Activated CD4-positive, alpha-beta memory T cell treated with anti-CD3 and anti-CD28 coated beads for 36 hours (primary cell): ENCODE measurements at regions not wholly inside any gene's neighbourhood (a gene's known extent, or its start where the extent isn't known, plus 50 kb on each side); places are given as distances from the start of the nearest gene placed in this dataset.
"Not testable (repeated sequence)": the region's sequence is repeated elsewhere in the genome, so short reads cannot be mapped to it uniquely, and the experiment has no call there.

Source experiments
- CTCF ChIA-PET: fragments of 350-600 bp; sonication (Branson Sonifier 250); formaldehyde crosslinking; loops from one replicate; lab custom pipeline; 2021; ENCODE audit warnings: antibody characterized with exemption, inconsistent platforms; lab: Charles Lee
- POLR2A ChIA-PET: fragments of 350-600 bp; sonication (Branson Sonifier 250); formaldehyde crosslinking; loops from one replicate; lab custom pipeline; 2021; ENCODE audit warnings: antibody characterized with exemption; lab: Charles Lee
- DNase-seq: peaks from one replicate; pipeline ENCODE4 v3.0.0-alpha.2; 2020
- H3K27ac Mint-ChIP-seq: one replicate; pipeline ENCODE4 v1.8.0; 2021; ENCODE audit warnings: mixed read lengths
- H3K27me3 Mint-ChIP-seq: one replicate; pipeline ENCODE4 v1.8.0; 2021; ENCODE audit warnings: mixed read lengths
- H3K36me3 Mint-ChIP-seq: one replicate; pipeline ENCODE4 v1.8.0; 2021; ENCODE audit warnings: mixed read lengths
- H3K4me1 Mint-ChIP-seq: one replicate; pipeline ENCODE4 v1.8.0; 2021; ENCODE audit warnings: low read depth, mixed read lengths
- H3K4me3 Mint-ChIP-seq: one replicate; pipeline ENCODE4 v1.8.0; 2021; ENCODE audit warnings: mild to moderate bottlenecking, mixed read lengths
- H3K9me3 Mint-ChIP-seq: one replicate; pipeline ENCODE4 v1.8.0; 2021; ENCODE audit warnings: mixed read lengths
- intact Hi-C: fragments of 100-400 bp; cut with micrococcal nuclease; formaldehyde crosslinking; loops from one replicate; pipeline ENCODE4 v1.15.1; 2023

DNA sequence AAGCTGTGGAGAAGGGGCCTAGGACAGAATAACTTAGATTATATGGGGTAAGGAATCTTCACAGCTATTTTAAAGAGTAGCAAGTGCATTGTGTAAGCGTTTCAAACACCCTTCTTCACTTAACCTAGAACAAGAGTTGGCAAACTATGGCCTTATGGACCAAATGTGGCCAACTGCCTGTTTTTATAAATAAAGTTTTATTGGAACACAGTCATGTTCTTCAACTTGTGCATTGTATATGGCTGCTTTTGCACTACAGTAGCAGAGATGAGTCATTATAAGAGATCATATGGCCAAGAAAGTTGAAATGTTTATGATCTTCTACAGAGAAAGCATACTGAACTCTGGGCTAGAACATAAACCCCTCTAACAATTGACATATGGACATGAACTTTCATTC lies 187.8 kb downstream of the ETV1 start:
- ChIA-PET POLR2A (no interaction called here), CTCF (no interaction called here)
- Mint-ChIP-seq H3K4me3 (no peak overlapping the region), H3K27ac (no peak overlapping the region), H3K4me1 (peaks cover 2% of the 10 kb centered on the region), H3K27me3 (no peaks in the 10 kb centered on the region), H3K9me3 (peaks cover 4% of the 10 kb centered on the region), H3K36me3 (peaks cover 2% of the 10 kb centered on the region)
- no peak for DNase-seq
- intact Hi-C loops, result loop anchor here (2.0 kb wide), 1 partner anchor 23 kb away; no protein-coding TSS in a partner anchor

DNA sequence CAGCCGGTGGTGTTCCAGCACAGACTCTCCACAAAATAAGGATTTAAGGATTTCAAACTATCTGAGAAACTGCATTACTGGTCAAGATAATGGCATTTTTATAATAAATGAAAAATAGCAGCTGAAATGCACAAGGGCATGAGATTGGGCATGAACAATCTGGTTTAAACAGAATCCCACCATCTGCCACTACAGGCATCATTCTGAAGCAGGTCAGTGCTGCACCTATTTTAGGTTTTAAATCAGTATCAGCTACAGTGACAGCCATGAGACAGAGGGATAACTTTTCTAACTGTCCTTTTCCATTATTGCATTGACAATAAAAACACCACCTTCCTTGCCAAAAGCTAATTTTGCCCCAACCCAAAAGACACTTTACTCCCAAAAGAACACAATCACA lies 186.8 kb downstream of the ETV1 start:
- Mint-ChIP-seq H3K4me3 (no peak overlapping the region), H3K27ac (no peak overlapping the region), H3K4me1 (peaks cover 2% of the 10 kb centered on the region), H3K27me3 (no peaks in the 10 kb centered on the region), H3K36me3 (peaks cover 2% of the 10 kb centered on the region), H3K9me3 (peaks cover 4% of the 10 kb centered on the region)
- intact Hi-C loops, result no loop called here
- ChIA-PET POLR2A (no interaction called here), CTCF (no interaction called here)
- no peak for DNase-seq

DNA sequence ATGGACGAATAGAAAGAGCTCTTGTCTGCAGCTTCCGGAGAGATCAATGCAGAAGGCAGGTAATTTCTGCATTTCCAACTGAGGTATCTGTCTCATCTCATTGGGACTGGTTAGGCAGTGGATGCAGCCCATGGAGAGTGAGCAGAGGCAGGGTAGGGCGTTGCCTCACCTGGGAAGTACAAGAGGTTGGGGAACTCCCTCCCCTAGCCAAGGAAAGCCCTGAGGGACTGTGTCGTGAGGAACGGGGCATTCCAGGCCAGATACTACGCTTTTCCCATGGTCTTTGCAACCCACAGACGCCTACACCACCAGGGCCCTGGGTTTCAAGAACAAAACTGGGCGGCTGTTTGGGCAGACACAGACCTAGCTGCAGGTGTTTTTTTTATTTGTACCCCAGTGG lies 186.3 kb downstream of the ETV1 start:
- peaks cover 2% of the 10 kb centered on the region for H3K36me3 Mint-ChIP-seq

DNA sequence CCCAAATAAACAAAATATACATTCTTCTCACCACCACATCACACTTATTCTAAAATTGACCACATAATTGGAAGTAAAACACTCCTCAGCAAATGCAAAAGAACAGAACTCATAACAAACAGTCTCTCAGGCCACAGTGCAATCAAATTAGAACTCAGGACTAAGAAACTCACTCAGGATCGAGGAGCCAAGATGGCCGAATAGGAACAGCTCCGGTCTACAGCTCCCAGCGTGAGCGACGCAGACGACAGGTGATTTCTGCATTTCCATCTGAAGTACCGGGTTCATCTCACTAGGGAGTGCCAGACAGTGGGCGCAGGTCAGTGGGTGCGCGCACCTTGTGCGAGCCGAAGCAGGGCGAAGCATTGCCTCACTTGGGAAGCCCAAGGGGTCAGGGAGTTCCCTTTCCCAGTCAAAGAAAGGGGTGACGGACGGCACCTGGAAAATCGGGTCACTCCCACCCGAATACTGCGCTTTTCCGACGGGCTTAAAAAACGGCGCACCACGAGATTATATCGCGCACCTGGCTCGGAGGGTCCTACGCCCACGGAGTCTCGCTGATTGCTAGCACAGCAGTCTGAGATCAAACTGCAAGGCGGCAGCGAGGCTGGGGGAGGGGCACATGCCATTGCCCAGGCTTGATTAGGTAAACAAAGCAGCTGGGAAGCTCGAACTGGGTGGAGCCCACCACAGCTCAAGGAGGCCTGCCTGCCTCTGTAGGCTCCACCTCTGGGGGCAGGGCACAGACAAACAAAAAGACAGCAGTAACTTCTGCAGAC lies 183.2 kb downstream of the ETV1 start:
- H3K27me3 Mint-ChIP-seq, H3K4me3 Mint-ChIP-seq, H3K4me1 Mint-ChIP-seq, intact Hi-C loops, CTCF ChIA-PET, H3K27ac Mint-ChIP-seq, POLR2A ChIA-PET, H3K36me3 Mint-ChIP-seq, DNase-seq, H3K9me3 Mint-ChIP-seq: not testable (repeated sequence)

More for the DNA sequence above, 186.3 kb downstream of the ETV1 start:
- ChIA-PET CTCF (no interaction called here), POLR2A (no interaction called here)
- Mint-ChIP-seq H3K4me3 (no peak overlapping the region), H3K4me1 (peaks cover 2% of the 10 kb centered on the region), H3K9me3 (peaks cover 4% of the 10 kb centered on the region), H3K27me3 (no peaks in the 10 kb centered on the region), H3K27ac (no peak overlapping the region)
- intact Hi-C loops, result no loop called here
- DNase-seq, result no peak

DNA sequence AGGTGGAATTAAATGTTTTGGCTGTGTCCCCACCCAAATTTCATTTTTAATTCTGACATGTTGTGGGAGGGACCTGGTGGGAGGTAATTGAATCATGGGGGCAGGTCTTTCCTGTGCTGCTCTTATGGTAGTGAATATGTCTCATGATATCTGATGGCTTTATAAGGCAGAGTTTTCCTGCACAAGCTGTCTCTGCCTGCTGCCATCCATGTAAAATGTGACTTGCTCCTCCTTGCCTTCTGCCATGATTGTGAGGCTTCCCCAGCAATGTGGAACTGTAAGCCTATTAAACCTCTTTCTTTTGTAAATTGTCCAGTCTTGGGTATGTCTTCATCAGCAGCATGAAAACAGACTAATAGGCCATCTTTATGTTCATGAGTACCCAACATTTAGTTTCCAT lies 172.2 kb downstream of the ETV1 start:
- intact Hi-C loops, DNase-seq, H3K36me3 Mint-ChIP-seq, CTCF ChIA-PET, H3K27ac Mint-ChIP-seq, H3K4me3 Mint-ChIP-seq, POLR2A ChIA-PET, H3K27me3 Mint-ChIP-seq, H3K4me1 Mint-ChIP-seq: not testable (repeated sequence)
- peaks cover 24% of the 10 kb centered on the region for H3K9me3 Mint-ChIP-seq

DNA sequence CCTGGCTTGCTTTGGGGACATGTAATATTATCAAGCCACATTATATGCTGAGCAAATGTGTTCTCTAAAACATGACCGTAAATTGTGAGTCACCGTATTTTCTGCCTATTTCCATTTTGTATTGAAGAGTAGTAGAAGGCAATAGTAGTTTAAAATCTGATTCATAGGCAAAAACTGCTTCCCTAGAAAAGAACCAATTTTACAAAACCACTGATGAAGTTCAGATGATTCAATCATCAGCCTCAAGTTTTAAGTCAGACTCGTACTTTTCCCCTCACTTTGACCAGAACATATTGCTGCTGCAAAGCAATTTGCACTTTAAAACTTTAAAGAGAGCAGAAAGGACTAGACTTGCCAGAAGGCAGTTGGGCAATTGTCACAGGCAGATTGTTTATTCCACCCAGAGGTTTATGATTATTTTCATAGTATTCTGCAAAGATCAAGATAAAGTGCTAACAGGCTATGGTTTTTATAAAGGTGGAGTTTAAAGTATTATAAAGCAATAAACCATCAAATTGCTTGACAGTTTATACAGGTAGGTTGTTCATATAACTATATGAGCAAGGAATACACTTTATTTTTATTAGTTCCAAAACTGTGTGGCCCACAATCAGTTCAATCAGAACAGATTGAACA lies 168.2 kb downstream of the ETV1 start:
- Mint-ChIP-seq H3K36me3 (no peaks in the 10 kb centered on the region), H3K27me3 (no peaks in the 10 kb centered on the region), H3K4me3 (no peak overlapping the region), H3K9me3 (peaks cover 11% of the 10 kb centered on the region), H3K4me1 (no peaks in the 10 kb centered on the region), H3K27ac (no peak overlapping the region)
- ChIA-PET CTCF (no interaction called here), POLR2A (no interaction called here)
- DNase-seq, result no peak
- intact Hi-C loops, result no loop called here

DNA sequence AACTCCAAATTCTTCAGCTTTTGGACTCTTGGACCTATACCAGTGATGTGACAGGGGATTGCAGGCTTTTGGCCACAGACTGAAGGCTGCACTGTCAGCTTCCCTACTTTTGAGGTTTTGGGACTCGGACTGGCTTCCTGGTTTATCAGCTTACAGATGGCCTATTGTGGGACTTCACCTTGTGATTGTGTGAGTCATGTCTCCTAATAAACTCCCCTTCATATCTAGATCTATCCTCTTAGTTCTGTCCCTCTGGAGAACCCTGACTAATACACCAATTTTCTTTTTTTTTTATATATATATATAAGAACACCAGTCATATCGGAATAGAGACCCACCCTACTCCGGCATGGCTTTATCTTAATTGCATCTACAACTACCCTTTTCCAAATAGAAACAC lies 166.8 kb downstream of the ETV1 start:
- Mint-ChIP-seq H3K27ac (no peak overlapping the region), H3K4me3 (no peak overlapping the region), H3K9me3 (peaks cover 2% of the 10 kb centered on the region), H3K4me1 (no peaks in the 10 kb centered on the region), H3K27me3 (no peaks in the 10 kb centered on the region), H3K36me3 (no peaks in the 10 kb centered on the region)
- DNase-seq, result no peak
- intact Hi-C loops, result no loop called here
- ChIA-PET POLR2A (no interaction called here), CTCF (no interaction called here)

DNA sequence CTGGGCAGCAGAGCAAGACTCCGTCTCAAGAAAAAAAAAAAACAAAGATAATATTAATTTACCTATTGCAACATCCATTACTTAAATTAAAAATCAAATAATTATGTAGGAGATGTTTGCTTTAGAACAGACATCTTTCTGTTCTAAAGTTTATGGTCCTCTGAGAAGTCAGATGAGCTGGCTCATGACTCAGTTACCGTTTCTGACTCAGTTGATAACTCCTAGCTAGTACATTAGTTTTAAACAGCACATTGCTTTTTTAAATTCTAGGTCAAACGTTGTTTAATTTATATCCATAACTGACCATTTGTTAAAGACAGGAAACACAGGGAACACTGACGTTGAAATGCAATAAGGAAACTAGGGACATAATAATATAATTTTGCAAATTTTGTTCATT lies 162.7 kb downstream of the ETV1 start:
- no peaks in the 10 kb centered on the region for H3K36me3 Mint-ChIP-seq
- intact Hi-C loops, result no loop called here
- POLR2A ChIA-PET, result no interaction called here
- no peak overlapping the region for H3K27ac Mint-ChIP-seq
- H3K4me3 Mint-ChIP-seq, result no peak overlapping the region
- H3K4me1 Mint-ChIP-seq, result peaks cover 5% of the 10 kb centered on the region
- no peaks in the 10 kb centered on the region for H3K9me3 Mint-ChIP-seq
- no peak for DNase-seq
- H3K27me3 Mint-ChIP-seq, result no peaks in the 10 kb centered on the region
- CTCF ChIA-PET, result no interaction called here

DNA sequence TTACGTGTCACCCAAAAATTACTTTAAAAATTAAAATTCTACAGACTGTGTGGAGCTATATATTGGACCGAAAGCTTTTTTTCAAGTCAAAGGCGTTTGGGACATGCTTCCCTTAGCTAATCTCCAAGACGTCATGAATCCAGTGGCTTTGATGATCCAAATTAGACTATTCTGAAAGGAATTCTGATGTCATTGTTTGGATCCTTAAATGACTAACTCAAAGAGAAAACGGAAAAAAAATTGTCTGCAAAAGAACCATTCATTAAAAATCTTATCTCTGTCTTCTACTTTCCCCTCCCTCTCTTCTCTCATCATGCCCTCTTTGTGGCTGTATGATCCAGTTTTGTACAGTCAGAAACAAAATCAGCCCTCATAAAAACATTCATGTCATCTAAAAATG lies 161.8 kb downstream of the ETV1 start:
- POLR2A ChIA-PET, result no interaction called here

DNA sequence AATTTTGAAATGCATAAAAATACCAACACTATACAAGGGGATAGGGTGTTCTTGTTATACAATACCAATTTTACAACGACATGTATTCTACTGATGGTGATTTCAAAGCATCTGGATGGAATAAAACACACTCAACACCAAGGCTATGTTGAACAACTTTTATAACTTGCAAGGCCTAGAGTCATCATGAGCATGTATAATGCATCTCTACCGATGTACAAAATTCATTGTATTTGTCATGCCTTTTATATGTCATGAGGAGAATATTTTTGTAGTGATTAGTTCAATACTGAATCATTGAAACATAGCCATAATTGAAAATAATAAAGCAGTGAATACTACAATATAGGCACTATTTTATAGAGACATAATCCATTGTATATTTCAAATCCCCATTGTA lies 160.2 kb downstream of the ETV1 start:
- Mint-ChIP-seq H3K27ac (no peak overlapping the region), H3K4me1 (peaks cover 5% of the 10 kb centered on the region), H3K9me3 (no peaks in the 10 kb centered on the region), H3K27me3 (no peaks in the 10 kb centered on the region), H3K36me3 (no peaks in the 10 kb centered on the region), H3K4me3 (no peak overlapping the region)
- ChIA-PET POLR2A (no interaction called here), CTCF (no interaction called here)
- intact Hi-C loops, result no loop called here
- DNase-seq, result no peak

More for the DNA sequence above, 161.8 kb downstream of the ETV1 start:
- H3K27me3 Mint-ChIP-seq, result no peaks in the 10 kb centered on the region
- no peaks in the 10 kb centered on the region for H3K36me3 Mint-ChIP-seq
- no peak overlapping the region for H3K27ac Mint-ChIP-seq
- CTCF ChIA-PET, result no interaction called here
- no peak for DNase-seq
- H3K9me3 Mint-ChIP-seq, result no peaks in the 10 kb centered on the region
- intact Hi-C loops, result no loop called here
- H3K4me1 Mint-ChIP-seq, result peaks cover 5% of the 10 kb centered on the region
- no peak overlapping the region for H3K4me3 Mint-ChIP-seq

DNA sequence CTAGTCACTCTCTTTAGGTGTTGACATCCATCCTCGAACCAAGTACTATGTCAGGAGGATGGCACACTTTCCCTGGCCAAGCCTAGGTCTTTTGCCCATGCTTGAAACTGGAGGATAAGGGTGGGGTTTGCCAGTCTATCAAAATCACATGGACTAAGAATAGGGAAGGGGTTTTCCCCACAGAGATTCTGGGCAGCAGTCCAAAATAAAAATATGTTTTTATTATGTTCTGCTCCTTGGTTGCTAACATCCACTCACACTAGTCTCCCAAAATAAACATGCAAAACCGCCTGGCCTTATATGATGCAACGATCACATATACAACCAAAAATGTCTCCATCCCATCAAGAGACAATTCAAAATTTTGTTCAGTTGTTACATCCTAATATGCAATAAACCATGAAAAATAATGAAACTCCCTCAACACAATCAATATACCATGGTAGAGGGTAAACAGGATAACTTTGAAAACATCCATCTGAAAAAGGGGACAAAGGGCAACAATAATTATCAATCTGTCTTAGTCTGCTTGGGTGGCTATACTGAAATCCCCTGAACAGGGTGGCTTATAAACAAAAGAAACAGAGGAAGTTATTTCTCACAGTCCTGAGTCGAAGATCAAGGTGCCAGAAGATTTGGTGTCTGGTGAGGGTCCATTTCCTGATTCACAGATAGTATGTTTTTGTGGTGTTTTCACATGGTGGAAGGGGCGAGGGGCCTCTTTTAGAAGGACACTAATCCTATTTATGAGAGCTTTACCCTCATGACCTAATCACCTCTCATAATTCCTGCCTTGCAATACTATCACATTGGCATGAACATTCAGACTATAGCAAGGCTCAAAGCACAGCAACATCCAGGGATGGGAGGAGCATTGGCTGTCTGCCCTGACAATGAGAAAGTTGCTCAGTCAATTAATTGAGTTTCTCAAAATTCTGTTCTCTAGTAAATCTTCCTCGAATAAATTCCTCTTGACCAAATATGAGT lies 159.3 kb downstream of the ETV1 start:
- Mint-ChIP-seq H3K4me1 (peaks cover 5% of the 10 kb centered on the region), H3K27me3 (no peaks in the 10 kb centered on the region), H3K36me3 (no peaks in the 10 kb centered on the region), H3K27ac (no peak overlapping the region), H3K4me3 (no peak overlapping the region), H3K9me3 (no peaks in the 10 kb centered on the region)
- intact Hi-C loops, result no loop called here
- no peak for DNase-seq
- CTCF ChIA-PET, result no interaction called here
- POLR2A ChIA-PET, result no interaction called here

DNA sequence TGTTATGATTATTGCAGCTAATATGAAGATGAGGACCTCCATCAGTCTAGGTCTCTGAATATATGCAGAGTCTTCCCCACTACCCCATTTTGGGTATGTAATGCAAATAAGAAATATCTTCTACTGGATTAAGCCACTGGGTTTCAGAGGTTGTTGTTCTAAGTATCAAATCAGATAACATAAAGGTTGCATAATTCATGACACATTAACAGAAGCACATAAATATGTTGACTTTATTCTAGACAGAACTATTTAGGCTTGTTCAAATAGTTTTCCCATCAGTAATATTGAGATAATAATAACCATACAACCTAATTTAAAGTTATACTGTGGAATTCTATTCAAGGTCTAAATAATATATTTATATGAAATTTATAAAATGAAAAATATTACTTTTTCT lies 157.1 kb downstream of the ETV1 start:
- Mint-ChIP-seq H3K36me3 (no peaks in the 10 kb centered on the region), H3K4me3 (no peak overlapping the region), H3K27me3 (no peaks in the 10 kb centered on the region), H3K4me1 (peaks cover 5% of the 10 kb centered on the region), H3K9me3 (no peaks in the 10 kb centered on the region), H3K27ac (no peak overlapping the region)
- POLR2A ChIA-PET, result no interaction called here
- CTCF ChIA-PET, result no interaction called here
- no peak for DNase-seq
- intact Hi-C loops, result no loop called here
